Right renal pelvis (tissue), 4 donors: ENCODE measurements at regions not wholly inside any gene's neighbourhood (a gene's known extent, or its start where the extent isn't known, plus 50 kb on each side); places are given as distances from the start of the nearest gene placed in this dataset.

ENCODE experiments used
- DNase-seq, 4 donors: peaks; one replicate each; pipeline ENCODE4 v3.0.0-alpha.2; 2013; ENCODE audit warnings: low read depth in 4 of 4, low spot score in 3 of 4, missing footprints in 1 of 4

GRCh38 chr4:108303488-108304177, 134.9 kb upstream of the LEF1 start:
- no peak for DNase-seq

- no peak for DNase-seq
Measured at GRCh38 chr4:108301545-108302251, 133.0 kb upstream of the LEF1 start.

GRCh38 chr4:108297605-108298004, 128.9 kb upstream of the LEF1 start:
- DNase-seq, result no peak

- DNase-seq, result no peak
Measured at GRCh38 chr4:108292229-108292628, 123.5 kb upstream of the LEF1 start.

GRCh38 chr4:108291137-108291536, 122.4 kb upstream of the LEF1 start:
- no peak for DNase-seq

- no peak for DNase-seq
Measured at GRCh38 chr4:108287834-108288413, 119.2 kb upstream of the LEF1 start.

- DNase-seq, result no peak
Measured at GRCh38 chr4:108280072-108280471, 111.3 kb upstream of the LEF1 start.

- no peak for DNase-seq
Measured at GRCh38 chr4:108276690-108277089, 108.0 kb upstream of the LEF1 start.

- no peak for DNase-seq
Measured at GRCh38 chr4:108272986-108273385, 104.3 kb upstream of the LEF1 start.

GRCh38 chr4:108272561-108272960, 103.8 kb upstream of the LEF1 start:
- no peak for DNase-seq

GRCh38 chr4:108272046-108272445, 103.3 kb upstream of the LEF1 start:
- no peak for DNase-seq

GRCh38 chr4:108270466-108271450, 102.0 kb upstream of the LEF1 start:
- no peak for DNase-seq

- DNase-seq, result no peak
Measured at GRCh38 chr4:108264693-108265092, 96.0 kb upstream of the LEF1 start.

- no peak for DNase-seq
Measured at GRCh38 chr4:108263057-108263456, 94.3 kb upstream of the LEF1 start.

- no peak for DNase-seq
Measured at GRCh38 chr4:108261026-108261425, 92.3 kb upstream of the LEF1 start.

- no peak for DNase-seq
Measured at GRCh38 chr4:108256538-108256937, 87.8 kb upstream of the LEF1 start.

GRCh38 chr4:108255203-108255747, 86.5 kb upstream of the LEF1 start:
- no peak for DNase-seq

- DNase-seq, result no peak
Measured at GRCh38 chr4:108249397-108249796, 80.7 kb upstream of the LEF1 start.

GRCh38 chr4:108247387-108248049, 78.8 kb upstream of the LEF1 start:
- DNase-seq, result peak; percentile 63 to 82 (median 78)

- no peak for DNase-seq
Measured at GRCh38 chr4:108244606-108245005, 75.9 kb upstream of the LEF1 start.
